IMR-90 (cell line): ENCODE measurements at regions not wholly inside any gene's neighbourhood (a gene's known extent, or its start where the extent isn't known, plus 50 kb on each side); places are given as distances from the start of the nearest gene placed in this dataset.
A peak's percentile ranks its signal among the peaks of the same experiment; 100 is the strongest.

ENCODE experiments used
- ATAC-seq: fragments of 200-7000 bp; cut with Tn5 transposase; 2 replicates; pipeline ENCODE4 v1.9.1; 2020; ENCODE audit warnings: low read depth, mild to moderate bottlenecking, moderate library complexity
- BruUV-seq: library from RNA; stranded (reverse); fragments of 400-500 nt; replicated peaks from 2 replicates; lab custom pipeline; 2021; lab: Mats Ljungman, UMichigan
- CTCF ChIA-PET: fragments of 300-600 bp; formaldehyde crosslinking; extraction: SDS; loops from one replicate; lab custom pipeline; 2021; ENCODE audit warnings: antibody characterized with exemption; lab: Yijun Ruan, JAX
- POLR2A ChIA-PET: fragments of 300-600 bp; sonication (Branson Sonifier 250); formaldehyde crosslinking; loops from one replicate; lab custom pipeline; 2022; ENCODE audit warnings: antibody characterized with exemption; ENCODE audit not compliant: unreplicated experiment; lab: Charles Lee
- DNase-seq: peaks from one replicate; pipeline ENCODE4 v3.0.0; 2013
- H2AFZ ChIP-seq: replicated peaks from 2 replicates; pipeline ENCODE3; 2013; ENCODE audit warnings: low read length, mild to moderate bottlenecking; ENCODE audit not compliant: poor library complexity
- H2AK5ac ChIP-seq: 2 replicates; pipeline ENCODE4 v1.6.1; 2013; ENCODE audit warnings: low read depth, low read length, inconsistent platforms
- H2AK9ac ChIP-seq: replicated peaks from 2 replicates; pipeline ENCODE3; 2013; ENCODE audit warnings: mild to moderate bottlenecking, low read depth, low read length, moderate library complexity; ENCODE audit not compliant: poor library complexity
- H2BK120ac ChIP-seq: 2 replicates; pipeline ENCODE4 v1.6.1; 2013; ENCODE audit warnings: low read depth, low read length, inconsistent platforms
- H2BK15ac ChIP-seq: 3 replicates; pipeline ENCODE4 v1.6.1; 2013; ENCODE audit warnings: low read depth, low read length, inconsistent platforms
- H2BK20ac ChIP-seq: 2 replicates; pipeline ENCODE4 v1.6.1; 2013; ENCODE audit warnings: low read depth, mild to moderate bottlenecking, inconsistent platforms, low read length, moderate library complexity
- H2BK5ac ChIP-seq: 2 replicates; pipeline ENCODE4 v1.6.1; 2013; ENCODE audit warnings: mild to moderate bottlenecking, low read depth, low read length, inconsistent platforms; ENCODE audit not compliant: poor library complexity, severe bottlenecking
- H3K14ac ChIP-seq: replicated peaks from 2 replicates; pipeline ENCODE4 v1.6.1; 2013; ENCODE audit warnings: low read depth, low read length, inconsistent platforms
- H3K18ac ChIP-seq: 2 replicates; pipeline ENCODE4 v1.6.1; 2013; ENCODE audit warnings: low read depth, low read length, control low read depth
- H3K23ac ChIP-seq: 2 replicates; pipeline ENCODE4 v1.6.1; 2013; ENCODE audit warnings: low read depth, low read length, inconsistent platforms
- H3K27ac ChIP-seq: 2 replicates; pipeline ENCODE4 v1.5.1; 2013; ENCODE audit warnings: mild to moderate bottlenecking, control low read depth, low read length; ENCODE audit not compliant: insufficient read depth
- H3K27me3 ChIP-seq: 2 replicates; pipeline ENCODE4 v1.6.1; 2013; ENCODE audit warnings: low read length; ENCODE audit not compliant: control insufficient read depth, insufficient read depth
- H3K36me3 ChIP-seq: 2 replicates; pipeline ENCODE4 v1.6.1; 2013; ENCODE audit warnings: low read length, mixed read lengths; ENCODE audit not compliant: control insufficient read depth, insufficient read depth
- H3K4ac ChIP-seq: 2 replicates; pipeline ENCODE4 v1.6.1; 2013; ENCODE audit warnings: low read depth, low read length, inconsistent platforms
- H3K4me1 ChIP-seq: 2 replicates; pipeline ENCODE4 v1.6.1; 2013; ENCODE audit warnings: low read length, mixed read lengths; ENCODE audit not compliant: control insufficient read depth, insufficient read depth
- H3K4me2 ChIP-seq: 2 replicates; pipeline ENCODE4 v1.6.1; 2013; ENCODE audit warnings: low read depth, mild to moderate bottlenecking, control low read depth, low read length, moderate library complexity
- H3K4me3 ChIP-seq: 2 replicates; pipeline ENCODE4 v1.5.1; 2013; ENCODE audit warnings: low read depth, mild to moderate bottlenecking, control low read depth, low read length, moderate library complexity; ENCODE audit not compliant: insufficient read depth
- H3K56ac ChIP-seq: 2 replicates; pipeline ENCODE4 v1.6.1; 2013; ENCODE audit warnings: low read length, inconsistent platforms; ENCODE audit not compliant: insufficient read depth; ENCODE audit errors: extremely low read depth
- H3K79me1 ChIP-seq, 2 experiments: 2 replicates each; pipeline ENCODE4 v1.6.1; 2013; ENCODE audit warnings: low read length in 2 of 2, inconsistent platforms in 1 of 2, low read depth in 1 of 2
- H3K9ac ChIP-seq: 2 replicates; pipeline ENCODE4 v1.6.1; 2013; ENCODE audit warnings: low read depth, low read length, control low read depth
- H3K9me1 ChIP-seq: 2 replicates; pipeline ENCODE4 v1.6.1; 2013; ENCODE audit warnings: low read length, inconsistent platforms; ENCODE audit not compliant: insufficient read depth
- H3K9me3 ChIP-seq: 2 replicates; pipeline ENCODE4 v1.6.1; 2013; ENCODE audit warnings: low read length; ENCODE audit not compliant: control insufficient read depth, insufficient read depth
- H4K20me1 ChIP-seq: 2 replicates; pipeline ENCODE4 v1.6.1; 2013; ENCODE audit warnings: low read length, inconsistent platforms; ENCODE audit not compliant: insufficient read depth
- H4K5ac ChIP-seq: 2 replicates; pipeline ENCODE4 v1.6.1; 2013; ENCODE audit warnings: mild to moderate bottlenecking, low read depth, low read length, control low read depth
- H4K8ac ChIP-seq, 2 experiments: 2 replicates each; pipeline ENCODE4 v1.6.1; 2013; ENCODE audit warnings: low read depth in 2 of 2, low read length in 2 of 2, control low read depth in 1 of 2, inconsistent platforms in 1 of 2
- H4K91ac ChIP-seq: 2 replicates; pipeline ENCODE4 v1.6.1; 2013; ENCODE audit warnings: low read depth, low read length, inconsistent platforms; ENCODE audit not compliant: insufficient read depth
- CEBPB ChIP-seq: IDR thresholded peaks from 2 replicates; pipeline ENCODE4 v1.6.1; 2012; ENCODE audit warnings: low read depth, low read length, improper control_type of control experiment
- CHD1 ChIP-seq: IDR thresholded peaks from 2 replicates; pipeline ENCODE4 v1.6.1; 2012; ENCODE audit warnings: low read depth, low read length, improper control_type of control experiment
- FOS ChIP-seq: fragments of 150-350 bp; IDR thresholded peaks from 2 replicates; pipeline ENCODE4 v1.6.1; 2016; ENCODE audit warnings: low read depth, low read length
- MAFK ChIP-seq: IDR thresholded peaks from 2 replicates; pipeline ENCODE4 v1.6.1; 2012; ENCODE audit warnings: low read depth, low read length, improper control_type of control experiment
- MAZ ChIP-seq: IDR thresholded peaks from 2 replicates; pipeline ENCODE4 v1.6.1; 2012; ENCODE audit warnings: low read depth, mild to moderate bottlenecking, low read length, improper control_type of control experiment, moderate library complexity, borderline replicate concordance
- POLR2A ChIP-seq: IDR thresholded peaks from 2 replicates; pipeline ENCODE4 v1.6.1; 2012; ENCODE audit warnings: mild to moderate bottlenecking, low read depth, low read length
- RCOR1 ChIP-seq: IDR thresholded peaks from 2 replicates; pipeline ENCODE4 v1.6.1; 2012; ENCODE audit warnings: mild to moderate bottlenecking, low read length, improper control_type of control experiment; ENCODE audit not compliant: insufficient replicate concordance
- RFX5 ChIP-seq: IDR thresholded peaks from 2 replicates; pipeline ENCODE4 v1.8.0; 2012; ENCODE audit warnings: low read depth, mild to moderate bottlenecking, low read length, moderate library complexity
- SMC3 ChIP-seq: fragments of 150-350 bp; IDR thresholded peaks from 2 replicates; pipeline ENCODE4 v1.6.1; 2016; ENCODE audit warnings: low read depth, mild to moderate bottlenecking, antibody characterized with exemption, low read length, moderate library complexity
- WGBS, 2 experiments: methylation state at CpG; one replicate each; pipeline versions ENCODE4 v1.1.5 to v1.1.7; 2013; ENCODE audit warnings: missing lambda C conversion rate in 2 of 2; ENCODE audit not compliant: insufficient read length in 1 of 2; ENCODE audit errors: extremely low coverage in 2 of 2; 5-methylcytosine and 5-hydroxymethylcytosine counted together
- dilution Hi-C: fragments of 300-500 bp; cut with HindIII; formaldehyde crosslinking; loops from one replicate; pipeline ENCODE4 v1.14.3; 2018; ENCODE audit warnings: low sequenced_read_pairs; ENCODE audit not compliant: unreplicated experiment
- in situ Hi-C: fragments of 300-500 bp; cut with MboI; formaldehyde crosslinking; loops from 3 replicates; pipeline ENCODE4 v1.14.3; 2019; ENCODE audit warnings: low sequenced_read_pairs, inconsistent platforms, mixed read lengths
- intact Hi-C: fragments of 100-400 bp; cut with micrococcal nuclease; formaldehyde crosslinking; loops from 2 replicates; pipeline ENCODE4 v1.10.0; 2022
- TF ChIP-seq, protein P1 (sequence below): fragments of 150-350 bp; IDR thresholded peaks from 2 replicates; pipeline ENCODE4 v1.6.1; 2017; ENCODE audit warnings: mild to moderate bottlenecking, antibody characterized with exemption, low read length, low read depth
- TF ChIP-seq, protein P2 (sequence below): fragments of 150-350 bp; IDR thresholded peaks from 2 replicates; pipeline ENCODE4 v1.6.1; 2016; ENCODE audit warnings: low read depth, mild to moderate bottlenecking, low read length, moderate library complexity, borderline replicate concordance

- peak overlapping the region; percentile 99; the same call in 2 of the 3 replicates for H2BK15ac ChIP-seq
- H3K4me2 ChIP-seq: no peak overlapping the region
- peak overlapping the region; percentile 93 for H3K4ac ChIP-seq
- H3K56ac ChIP-seq: peak overlapping the region; percentile 75
- ChIA-PET CTCF (no interaction called here), POLR2A (no interaction called here)
- H4K91ac ChIP-seq: peak overlapping the region; percentile 97
- peak overlapping the region; percentile 72 for H2BK5ac ChIP-seq
- no peak for DNase-seq
- dilution Hi-C loops (no loop called here), in situ Hi-C loops (no loop called here), intact Hi-C loops (no loop called here)
- no peak overlapping the region for H2AK9ac ChIP-seq
- peak overlapping the region; percentile 25; the same call in 1 of the 2 replicates for H3K27ac ChIP-seq
- WGBS, 2 experiments: no CpG with 5 or more reads among the region's 1 CpG
- H3K14ac ChIP-seq: peak overlapping the region; percentile 92
- no TSS peak for BruUV-seq
- H3K4me3 ChIP-seq: no peak overlapping the region
- peak overlapping the region; percentile 77; the same call in 1 of the 2 replicates for H3K23ac ChIP-seq
- H4K20me1 ChIP-seq: no peaks in the 10 kb centered on the region
- H2BK120ac ChIP-seq: peak overlapping the region; percentile 89
- no peaks in the 10 kb centered on the region for H3K36me3 ChIP-seq
- peak overlapping the region; percentile 85; the same call in 1 of the 2 replicates for H3K18ac ChIP-seq
- H2AFZ ChIP-seq: no peak overlapping the region
- no peak for ATAC-seq
- peaks cover 23% of the 10 kb centered on the region for H3K4me1 ChIP-seq
- H3K9me3 ChIP-seq: no peaks in the 10 kb centered on the region
- peak overlapping the region; percentile 67; the same call in 1 of the 2 replicates for H4K5ac ChIP-seq
- peak overlapping the region; percentile 57 to 89; a peak in 3 of 4 replicates for H4K8ac ChIP-seq
- no peaks in the 10 kb centered on the region for H3K27me3 ChIP-seq
- TF ChIP-seq CEBPB (no peak), CHD1 (no peak), RFX5 (no peak), SMC3 (no peak), MAZ (no peak), MAFK (no peak), FOS (no peak), POLR2A (no peak), RCOR1 (no peak)
- TF ChIP-seq, protein P1, sequence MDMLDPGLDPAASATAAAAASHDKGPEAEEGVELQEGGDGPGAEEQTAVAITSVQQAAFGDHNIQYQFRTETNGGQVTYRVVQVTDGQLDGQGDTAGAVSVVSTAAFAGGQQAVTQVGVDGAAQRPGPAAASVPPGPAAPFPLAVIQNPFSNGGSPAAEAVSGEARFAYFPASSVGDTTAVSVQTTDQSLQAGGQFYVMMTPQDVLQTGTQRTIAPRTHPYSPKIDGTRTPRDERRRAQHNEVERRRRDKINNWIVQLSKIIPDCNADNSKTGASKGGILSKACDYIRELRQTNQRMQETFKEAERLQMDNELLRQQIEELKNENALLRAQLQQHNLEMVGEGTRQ: no peak
- TF ChIP-seq, protein P2, sequence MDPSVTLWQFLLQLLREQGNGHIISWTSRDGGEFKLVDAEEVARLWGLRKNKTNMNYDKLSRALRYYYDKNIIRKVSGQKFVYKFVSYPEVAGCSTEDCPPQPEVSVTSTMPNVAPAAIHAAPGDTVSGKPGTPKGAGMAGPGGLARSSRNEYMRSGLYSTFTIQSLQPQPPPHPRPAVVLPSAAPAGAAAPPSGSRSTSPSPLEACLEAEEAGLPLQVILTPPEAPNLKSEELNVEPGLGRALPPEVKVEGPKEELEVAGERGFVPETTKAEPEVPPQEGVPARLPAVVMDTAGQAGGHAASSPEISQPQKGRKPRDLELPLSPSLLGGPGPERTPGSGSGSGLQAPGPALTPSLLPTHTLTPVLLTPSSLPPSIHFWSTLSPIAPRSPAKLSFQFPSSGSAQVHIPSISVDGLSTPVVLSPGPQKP: no peak
- peak overlapping the region; percentile 95 for H2BK20ac ChIP-seq
- H3K9ac ChIP-seq: no peak overlapping the region; the same call in 1 of the 2 replicates
- no peaks in the 10 kb centered on the region; the same call in 1 of the 2 replicates for H3K9me1 ChIP-seq
- no peaks in the 10 kb centered on the region; a peak in 1 of 4 replicates for H3K79me1 ChIP-seq
- H2AK5ac ChIP-seq: peak overlapping the region; percentile 99
Measured at GRCh38 chr6:134725590-134725989, 224.3 kb downstream of the ALDH8A1 start.
